A673 (cell line): ENCODE measurements at regions not wholly inside any gene's neighbourhood (a gene's known extent, or its start where the extent isn't known, plus 50 kb on each side); places are given as distances from the start of the nearest gene placed in this dataset.

Source experiments
- BruUV-seq: library from RNA; stranded (reverse); fragments of 400-500 nt; replicated peaks from 2 replicates; lab custom pipeline; 2021; lab: Mats Ljungman, UMichigan
- CTCF ChIA-PET: fragments of 300-600 bp; sonication (Branson Sonifier 250); formaldehyde crosslinking; loops from one replicate; lab custom pipeline; 2022; ENCODE audit warnings: antibody characterized with exemption; lab: Charles Lee
- POLR2A ChIA-PET: fragments of 300-600 bp; sonication (Branson Sonifier 250); formaldehyde crosslinking; loops from one replicate; lab custom pipeline; 2022; ENCODE audit warnings: antibody characterized with exemption; ENCODE audit not compliant: low non-redundant PET; lab: Charles Lee
- DNase-seq: peaks from one replicate; pipeline ENCODE4 v3.0.0-alpha.2; 2015; ENCODE audit warnings: low spot score
- H3K27ac ChIP-seq: fragments of 200-600 bp; sonication (generic); 2 replicates; pipeline ENCODE4 v1.5.1; 2016; ENCODE audit warnings: mixed run types, low read depth, mild to moderate bottlenecking, mixed read lengths, antibody characterized with exemption, low read length; ENCODE audit not compliant: poor library complexity, severe bottlenecking
- H3K27me3 ChIP-seq: fragments of 200-600 bp; sonication (generic); replicated peaks from 2 replicates; pipeline ENCODE4 v1.6.1; 2017; ENCODE audit warnings: mixed run types, low read depth, mild to moderate bottlenecking, mixed read lengths, antibody characterized with exemption, low read length; ENCODE audit not compliant: insufficient read depth, poor library complexity
- H3K36me3 ChIP-seq: fragments of 200-600 bp; sonication (generic); 2 replicates; pipeline ENCODE4 v1.6.1; 2016; ENCODE audit warnings: mixed run types, mild to moderate bottlenecking, mixed read lengths, antibody characterized with exemption, low read length; ENCODE audit not compliant: insufficient read depth, poor library complexity, severe bottlenecking
- H3K4me1 ChIP-seq: fragments of 200-600 bp; sonication (generic); 2 replicates; pipeline ENCODE4 v1.6.1; 2017; ENCODE audit warnings: mixed run types, mild to moderate bottlenecking, mixed read lengths, antibody characterized with exemption, low read length; ENCODE audit not compliant: insufficient read depth, poor library complexity, severe bottlenecking
- H3K4me3 ChIP-seq: fragments of 200-600 bp; sonication (generic); 2 replicates; pipeline ENCODE4 v1.5.1; 2016; ENCODE audit warnings: low read depth, mixed run types, mild to moderate bottlenecking, mixed read lengths, low read length; ENCODE audit not compliant: poor library complexity, severe bottlenecking
- H3K9me3 ChIP-seq: fragments of 200-600 bp; sonication (generic); 2 replicates; pipeline ENCODE4 v1.6.1; 2016; ENCODE audit warnings: mixed run types, low read depth, mild to moderate bottlenecking, mixed read lengths, antibody characterized with exemption, low read length; ENCODE audit not compliant: poor library complexity, severe bottlenecking
- EZH2 ChIP-seq: fragments of 200-600 bp; sonication (generic); IDR thresholded peaks from 2 replicates; pipeline ENCODE4 v1.6.1; 2017; ENCODE audit warnings: borderline replicate concordance, low read depth, mild to moderate bottlenecking, mixed read lengths, antibody characterized with exemption, low read length; ENCODE audit not compliant: poor library complexity, severe bottlenecking
- intact Hi-C: fragments of 100-400 bp; cut with micrococcal nuclease; formaldehyde crosslinking; loops from one replicate; pipeline ENCODE4 v1.10.0; 2022; ENCODE audit not compliant: unreplicated experiment
- TF ChIP-seq, protein P1 (sequence below): fragments of 300-800, 200-600 bp; sonication (generic); conservative IDR thresholded peaks from 2 replicates; pipeline ENCODE4 v1.5.1; 2017; ENCODE audit warnings: low read depth, mild to moderate bottlenecking, antibody characterized with exemption, low read length, moderate library complexity, mixed read lengths

DNA sequence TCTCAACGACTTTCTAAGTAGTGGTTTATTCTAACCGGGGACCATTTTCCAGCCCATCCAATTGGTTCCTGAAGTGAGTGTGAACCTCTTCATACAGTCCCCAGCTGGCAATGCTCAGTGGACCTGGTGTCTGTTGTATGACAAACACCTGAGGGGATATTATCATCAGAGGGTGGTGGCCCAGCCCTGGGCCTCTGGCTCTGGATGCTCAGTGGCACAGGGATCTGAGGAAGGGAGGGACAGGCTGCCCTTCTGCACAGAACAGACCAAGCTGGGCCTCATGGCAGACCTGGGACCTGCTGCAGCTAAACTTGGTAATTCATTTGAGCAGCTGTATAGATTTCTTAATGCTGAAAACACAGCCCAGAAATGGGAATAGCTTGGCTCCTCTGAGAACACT, 72.6 kb downstream of the IRX5 start:
- DNase-seq: no peak
- Histone ChIP-seq H3K27ac (no peak overlapping the region), H3K4me1 (no peaks in the 10 kb centered on the region), H3K4me3 (no peak overlapping the region), H3K9me3 (no peaks in the 10 kb centered on the region), H3K36me3 (no peaks in the 10 kb centered on the region), H3K27me3 (peaks cover 4% of the 10 kb centered on the region)
- CTCF ChIA-PET: no interaction called here
- BruUV-seq: no TSS peak
- no peak for TF ChIP-seq EZH2
- TF ChIP-seq, protein P1, sequence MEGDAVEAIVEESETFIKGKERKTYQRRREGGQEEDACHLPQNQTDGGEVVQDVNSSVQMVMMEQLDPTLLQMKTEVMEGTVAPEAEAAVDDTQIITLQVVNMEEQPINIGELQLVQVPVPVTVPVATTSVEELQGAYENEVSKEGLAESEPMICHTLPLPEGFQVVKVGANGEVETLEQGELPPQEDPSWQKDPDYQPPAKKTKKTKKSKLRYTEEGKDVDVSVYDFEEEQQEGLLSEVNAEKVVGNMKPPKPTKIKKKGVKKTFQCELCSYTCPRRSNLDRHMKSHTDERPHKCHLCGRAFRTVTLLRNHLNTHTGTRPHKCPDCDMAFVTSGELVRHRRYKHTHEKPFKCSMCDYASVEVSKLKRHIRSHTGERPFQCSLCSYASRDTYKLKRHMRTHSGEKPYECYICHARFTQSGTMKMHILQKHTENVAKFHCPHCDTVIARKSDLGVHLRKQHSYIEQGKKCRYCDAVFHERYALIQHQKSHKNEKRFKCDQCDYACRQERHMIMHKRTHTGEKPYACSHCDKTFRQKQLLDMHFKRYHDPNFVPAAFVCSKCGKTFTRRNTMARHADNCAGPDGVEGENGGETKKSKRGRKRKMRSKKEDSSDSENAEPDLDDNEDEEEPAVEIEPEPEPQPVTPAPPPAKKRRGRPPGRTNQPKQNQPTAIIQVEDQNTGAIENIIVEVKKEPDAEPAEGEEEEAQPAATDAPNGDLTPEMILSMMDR: no peak
- intact Hi-C loops: no loop called here
- POLR2A ChIA-PET: no interaction called here

DNA sequence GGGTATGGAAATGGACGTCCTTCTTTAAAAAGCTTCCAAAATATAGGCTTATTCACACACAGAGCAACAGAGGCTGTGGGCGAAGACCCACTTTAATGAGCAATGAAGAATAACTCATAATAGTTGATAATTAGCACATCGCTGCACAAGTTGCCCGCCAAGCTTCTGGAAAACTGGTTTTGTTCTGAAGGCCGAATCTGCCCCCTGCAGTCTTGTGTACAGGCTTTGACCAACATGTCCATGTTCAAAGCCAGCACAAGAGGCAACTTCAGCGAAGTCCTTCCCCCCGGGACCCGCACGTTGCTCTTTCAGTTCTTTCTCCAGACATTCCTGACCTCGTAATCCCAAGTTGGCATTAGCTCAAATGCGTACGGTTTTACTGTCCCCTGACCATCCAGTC, 73.3 kb downstream of the IRX5 start:
- POLR2A ChIA-PET: no interaction called here
- no peak overlapping the region for H3K4me3 ChIP-seq
- CTCF ChIA-PET: no interaction called here
- no peaks in the 10 kb centered on the region for H3K9me3 ChIP-seq
- no peaks in the 10 kb centered on the region for H3K36me3 ChIP-seq
- no peak overlapping the region for H3K27ac ChIP-seq
- intact Hi-C loops: no loop called here
- no peaks in the 10 kb centered on the region for H3K27me3 ChIP-seq
- no TSS peak for BruUV-seq
- no peaks in the 10 kb centered on the region for H3K4me1 ChIP-seq
- no peak for TF ChIP-seq EZH2
- TF ChIP-seq, protein P1: no peak
- DNase-seq: no peak

DNA sequence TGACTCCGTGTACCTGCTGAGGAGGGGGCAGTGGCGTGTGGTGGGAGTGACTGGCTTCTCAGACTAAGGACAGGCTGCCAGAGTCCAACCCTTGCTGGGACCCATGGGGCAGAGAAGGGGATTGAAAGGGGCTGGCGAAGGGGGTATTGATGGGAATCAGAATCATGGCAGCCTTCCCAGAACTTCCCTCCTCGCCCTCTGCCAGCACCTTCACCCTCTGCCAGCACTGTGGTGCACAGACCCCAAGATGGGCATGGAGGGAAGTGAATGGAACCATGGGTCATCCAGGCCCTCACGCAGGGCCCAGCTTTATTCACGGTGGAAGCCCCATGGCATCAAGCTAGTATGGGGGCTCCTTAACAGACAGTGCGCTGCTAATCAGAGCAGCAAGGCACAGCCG, 76.8 kb downstream of the IRX5 start:
- no peaks in the 10 kb centered on the region for H3K9me3 ChIP-seq
- no peaks in the 10 kb centered on the region for H3K4me1 ChIP-seq
- DNase-seq: no peak
- no TSS peak for BruUV-seq
- CTCF ChIA-PET: no interaction called here
- POLR2A ChIA-PET: no interaction called here
- no peaks in the 10 kb centered on the region for H3K27me3 ChIP-seq
- no peak for TF ChIP-seq EZH2
- TF ChIP-seq, protein P1: no peak
- H3K4me3 ChIP-seq: no peak overlapping the region
- H3K27ac ChIP-seq: no peak overlapping the region
- H3K36me3 ChIP-seq: no peaks in the 10 kb centered on the region
- intact Hi-C loops: no loop called here
